ENCODE measurements at regions not wholly inside any gene's neighbourhood (a gene's known extent, or its start where the extent isn't known, plus 50 kb on each side); places are given as distances from the start of the nearest gene placed in this dataset.

DNA sequence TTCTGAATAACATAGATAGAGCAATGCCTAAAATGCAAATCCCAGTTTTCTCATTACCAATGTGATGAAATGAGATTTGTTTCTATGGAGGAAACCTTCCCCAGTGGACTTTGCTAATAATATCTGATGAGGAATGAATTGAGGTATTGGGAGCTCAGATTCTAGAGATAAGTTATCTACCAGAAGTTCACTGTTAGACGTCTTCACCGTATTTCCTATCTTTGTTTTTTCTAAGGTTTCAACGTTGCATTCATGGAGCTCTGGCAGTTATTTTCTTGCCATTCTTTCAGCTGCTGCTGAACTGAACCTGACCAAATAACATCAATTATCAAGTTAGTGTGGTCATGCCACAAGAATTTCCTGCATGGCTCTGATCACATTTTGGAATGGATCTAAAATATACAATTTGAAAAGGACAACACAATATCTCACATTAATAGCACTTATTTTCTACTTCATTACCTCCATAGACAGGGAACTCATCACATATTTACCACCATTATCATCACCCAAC lies 511.8 kb upstream of the LCORL start:
- FAIRE-seq (no peak), DNase-seq (ENCODE audit: low spot score) (no peak)

DNA sequence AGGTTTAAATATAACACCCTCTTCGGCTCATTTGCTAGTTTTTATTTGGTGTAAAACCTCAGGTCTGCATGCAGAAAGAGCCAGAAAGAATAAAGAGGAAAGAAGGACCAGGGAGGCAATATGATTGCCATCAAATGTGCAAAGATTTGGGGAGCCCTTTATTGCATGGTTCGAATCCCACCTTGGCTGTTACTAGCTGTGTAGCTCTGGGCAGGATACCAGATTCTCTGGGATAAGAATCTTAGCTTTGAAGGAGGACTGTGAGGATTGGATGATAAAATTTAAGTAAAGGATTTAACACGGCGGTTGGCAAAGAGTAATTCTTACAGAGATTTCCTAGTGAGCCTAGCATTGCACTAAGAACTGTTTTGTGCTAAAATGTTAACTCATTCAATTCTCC lies 510.2 kb upstream of the LCORL start:
- DNase-seq (ENCODE audit: low spot score) (no peak), FAIRE-seq (no peak)

DNA sequence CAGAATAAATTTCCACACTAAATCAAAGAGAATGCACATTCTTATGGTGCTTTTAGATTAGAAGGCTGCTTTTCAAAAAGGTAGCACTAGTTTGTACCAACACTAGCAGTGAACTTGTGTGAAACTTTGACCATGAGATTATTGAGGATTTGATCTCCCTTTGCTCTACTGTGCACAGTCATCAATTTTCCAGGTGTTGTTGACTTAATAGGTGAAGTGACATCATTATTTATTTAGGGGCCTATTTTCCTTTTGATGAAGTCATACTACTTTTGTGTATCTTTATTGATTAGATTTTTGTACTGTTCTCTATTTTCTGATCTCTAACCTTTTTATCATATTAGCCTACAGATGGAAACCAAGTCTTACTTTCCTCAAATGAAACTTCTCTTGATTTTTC lies 507.9 kb upstream of the LCORL start:
- FAIRE-seq (no peak), DNase-seq (ENCODE audit: low spot score) (no peak)

DNA sequence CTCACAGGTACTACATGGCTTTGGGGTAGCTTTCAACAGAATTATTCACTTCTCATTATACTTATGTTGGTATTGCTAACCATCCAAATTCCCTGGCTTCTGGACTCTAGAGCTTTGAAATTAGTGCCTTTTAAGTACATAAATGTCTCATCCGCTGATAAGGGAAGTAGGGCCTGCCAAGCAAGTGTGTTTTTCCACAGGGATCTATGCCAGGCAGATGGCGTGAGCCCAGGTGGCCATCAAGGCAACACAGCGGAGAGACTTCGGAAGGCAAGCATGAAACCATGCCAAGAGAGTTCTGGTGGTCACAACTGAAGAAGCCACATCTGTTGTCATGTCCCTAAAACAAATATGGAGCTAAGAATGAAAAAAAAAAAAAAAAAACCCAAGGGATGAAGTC lies 503.1 kb upstream of the LCORL start:
- no peak for FAIRE-seq
- no peak for DNase-seq (ENCODE audit: low spot score)

DNA sequence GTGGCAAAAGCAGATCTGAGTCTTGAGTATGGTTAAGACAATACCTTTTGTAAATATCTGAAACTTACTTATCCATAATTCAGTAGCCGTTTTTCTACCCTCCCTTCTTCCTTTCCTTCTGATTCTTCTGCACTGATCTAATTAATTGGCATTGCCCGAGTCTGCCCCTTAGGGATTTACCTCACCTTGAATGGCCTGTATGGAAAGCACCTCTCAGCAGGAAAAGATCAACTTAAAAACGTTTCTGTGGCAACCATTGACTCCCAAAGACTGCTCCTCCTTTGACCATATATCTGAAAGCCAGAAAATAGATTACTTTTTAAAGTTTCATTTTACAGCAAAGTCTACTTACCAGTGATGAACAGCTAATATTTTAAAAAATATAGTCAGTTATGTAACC lies 496.5 kb upstream of the LCORL start:
- FAIRE-seq (no peak), DNase-seq (ENCODE audit: low spot score) (no peak)

DNA sequence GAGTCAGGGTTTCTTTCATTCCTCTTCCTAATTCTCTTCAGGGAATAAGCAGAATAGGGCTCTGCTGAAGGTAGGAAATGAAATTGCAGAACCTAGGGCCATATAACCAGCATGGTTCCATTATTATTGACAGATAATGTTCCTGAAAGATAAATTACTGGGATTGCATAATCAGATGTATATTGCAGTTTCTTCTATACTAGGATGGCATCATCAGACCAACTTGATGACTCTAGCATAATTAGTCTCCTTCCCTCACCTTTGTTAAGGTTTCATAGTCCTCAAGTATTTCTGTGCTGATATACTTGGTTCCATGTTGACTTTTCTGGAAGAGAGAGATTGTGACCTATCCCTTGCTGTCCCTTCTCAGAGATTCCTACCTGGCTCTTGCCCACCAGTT lies 492.3 kb upstream of the LCORL start:
- FAIRE-seq, result no peak

DNA sequence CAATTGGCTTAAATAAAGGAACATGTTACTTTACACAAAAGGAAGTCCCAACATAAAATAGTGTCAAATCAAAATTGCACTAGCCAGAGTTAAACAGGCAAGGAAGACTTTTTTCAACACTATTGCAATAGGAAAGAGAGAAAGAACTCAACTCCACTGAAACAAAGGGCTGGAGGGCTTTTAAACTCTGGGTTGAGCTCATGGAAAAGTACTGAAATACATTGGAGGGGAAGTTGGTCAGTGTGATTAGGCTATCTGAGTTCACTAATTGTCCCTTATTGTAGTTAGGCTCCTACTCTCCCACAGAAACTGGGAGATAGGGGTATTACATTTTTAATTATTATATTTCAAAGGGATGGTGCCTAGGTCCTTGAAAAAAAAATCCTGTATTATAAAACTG lies 491.2 kb upstream of the LCORL start:
- DNase-seq (ENCODE audit: low spot score) (no peak), FAIRE-seq (no peak)

More for the DNA sequence above, 492.3 kb upstream of the LCORL start:
- no peak for DNase-seq (ENCODE audit: low spot score)

DNA sequence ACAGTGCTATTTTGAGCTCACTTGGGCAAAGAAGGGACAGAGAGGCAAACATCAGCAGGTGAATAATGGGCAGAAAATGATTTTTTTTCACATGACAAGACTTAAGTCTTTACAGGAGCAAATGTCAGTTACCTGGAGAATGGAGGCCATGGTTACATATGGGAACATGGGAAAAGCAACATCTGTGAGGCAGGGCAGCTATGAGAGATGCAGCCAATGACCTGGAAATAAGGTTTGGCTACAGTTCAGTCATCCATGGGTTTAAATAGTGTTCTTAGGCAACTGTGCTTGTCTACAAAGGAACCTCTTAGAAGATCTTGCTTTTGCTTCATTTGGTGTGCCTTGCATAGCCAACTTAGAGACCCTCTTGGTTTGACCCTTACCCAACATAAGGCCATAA lies 490.2 kb upstream of the LCORL start:
- FAIRE-seq, result no peak
- DNase-seq (ENCODE audit: low spot score), result no peak

DNA sequence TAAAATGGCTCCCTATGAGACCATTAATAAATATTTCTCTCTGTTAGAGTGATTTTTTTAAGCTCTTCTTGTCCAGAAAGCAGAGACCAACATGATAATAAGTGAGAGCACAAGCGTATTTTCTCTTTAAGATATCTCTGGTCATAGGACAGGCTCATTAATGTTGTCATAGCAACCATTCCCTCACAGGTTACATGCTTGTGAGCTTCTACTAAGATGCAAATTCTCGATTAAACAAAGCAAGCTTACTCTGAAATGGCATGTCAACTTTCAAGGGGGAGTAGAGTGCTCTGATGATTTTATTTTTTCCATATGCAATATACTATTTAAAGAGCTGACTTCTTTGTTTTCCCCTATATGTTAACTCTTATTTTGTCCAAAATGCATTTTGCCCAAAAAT lies 487.2 kb upstream of the LCORL start:
- DNase-seq (ENCODE audit: low spot score) (no peak), FAIRE-seq (no peak)

DNA sequence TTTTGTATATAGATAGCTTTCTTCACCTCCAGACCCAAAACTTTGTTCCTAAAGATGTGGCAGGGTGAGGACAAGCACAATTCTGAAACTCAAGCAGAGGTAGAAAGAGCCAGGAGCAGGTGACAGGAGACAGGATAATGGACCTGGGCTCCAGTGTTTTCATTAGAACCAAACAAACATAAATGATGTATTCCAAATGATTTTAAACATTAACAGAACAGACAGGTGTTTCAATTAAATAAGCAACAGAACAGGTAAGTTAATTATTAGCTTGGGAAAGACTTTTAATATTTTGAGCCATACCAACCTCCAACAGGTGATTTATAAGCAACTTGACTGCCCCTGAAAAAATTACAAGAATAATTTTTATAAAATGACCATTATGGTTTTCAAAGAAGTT lies 459.4 kb upstream of the LCORL start:
- FAIRE-seq (no peak), DNase-seq (ENCODE audit: low spot score) (no peak)

DNA sequence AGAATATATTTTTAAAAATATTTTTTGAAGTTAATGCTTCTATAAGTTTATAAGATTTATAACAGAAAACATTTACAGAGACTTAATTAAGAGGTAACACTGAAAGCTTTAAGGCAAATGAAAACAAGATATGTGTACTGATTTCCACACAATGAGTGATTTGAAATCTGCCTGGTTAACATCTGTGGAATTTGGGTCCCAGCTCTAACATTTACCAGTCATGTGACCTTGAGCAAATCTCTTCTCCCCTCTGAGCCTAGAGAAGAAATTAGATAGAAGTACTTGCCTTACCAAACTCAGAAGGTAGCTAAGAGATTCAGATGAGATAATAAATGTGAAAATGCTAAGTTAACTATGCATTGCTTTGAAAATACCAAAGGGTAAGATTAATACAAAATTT lies 458.8 kb upstream of the LCORL start:
- FAIRE-seq, result no peak

DNA sequence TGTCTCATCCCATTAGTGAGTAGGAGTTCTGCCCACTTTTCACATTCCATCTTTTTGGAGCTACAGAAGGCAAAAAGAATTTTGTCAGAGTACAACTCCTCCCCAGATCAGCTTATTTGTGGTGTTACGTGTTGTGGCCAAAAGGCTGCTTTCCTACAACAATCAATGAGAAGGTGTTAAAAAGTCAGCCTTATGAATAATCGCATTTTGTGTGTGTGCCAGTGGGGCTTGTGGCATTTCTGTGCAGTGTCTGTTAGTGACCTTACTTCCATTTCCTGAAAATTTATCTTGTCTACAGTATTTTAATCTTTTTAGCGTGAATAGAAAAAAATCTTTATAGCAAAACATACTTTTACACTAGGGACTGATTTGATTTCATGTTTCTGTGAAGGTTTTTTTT lies 458.3 kb upstream of the LCORL start:
- no peak for FAIRE-seq
- no peak for DNase-seq (ENCODE audit: low spot score)

More for the DNA sequence above, 458.8 kb upstream of the LCORL start:
- DNase-seq (ENCODE audit: low spot score), result no peak

DNA sequence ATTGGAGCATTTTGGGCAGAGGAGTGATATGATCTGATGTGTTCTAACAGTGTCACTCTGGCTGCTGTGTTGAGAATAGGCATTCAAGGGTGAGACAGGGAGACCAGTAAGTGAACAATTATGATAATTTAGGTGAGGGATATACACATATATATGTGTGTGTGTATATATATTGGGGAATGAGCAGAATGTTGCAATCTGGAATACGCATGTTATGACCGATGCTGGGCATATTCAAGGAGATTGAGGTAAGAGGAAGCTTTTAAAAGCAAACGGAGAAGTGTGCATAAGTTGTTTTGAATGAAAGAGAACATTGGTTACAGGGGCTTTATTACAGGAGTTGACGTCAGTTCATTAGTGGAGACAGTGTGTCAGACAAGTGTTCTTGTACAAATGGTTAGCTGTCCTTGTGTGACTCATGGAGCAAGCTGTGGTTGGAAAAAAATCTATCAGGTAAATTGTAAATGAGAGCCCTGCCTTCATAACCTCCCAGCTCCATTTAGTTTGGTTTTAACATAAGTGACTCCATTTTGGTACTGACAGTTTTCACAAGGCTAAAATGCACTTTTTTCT lies 442.5 kb upstream of the LCORL start:
- DNase-seq (ENCODE audit: low spot score) (no peak), FAIRE-seq (no peak)

DNA sequence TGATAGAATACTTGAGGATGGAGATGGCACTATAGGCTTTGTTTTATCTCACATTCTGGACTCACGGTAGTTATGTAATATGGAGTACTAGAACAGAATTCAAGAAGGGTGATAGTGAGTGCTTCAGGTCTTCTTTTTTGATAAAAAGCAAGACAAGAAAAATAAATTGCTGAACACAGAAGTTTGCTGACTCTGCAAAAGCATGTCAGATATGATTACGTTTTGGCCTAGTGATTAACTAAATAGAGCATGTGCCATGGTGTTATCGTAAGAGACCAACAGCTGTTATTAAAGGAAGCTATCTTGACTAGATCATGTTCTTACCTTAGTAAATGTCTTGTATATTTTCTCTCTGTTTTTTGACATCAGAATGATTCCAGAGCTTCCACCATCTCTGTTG lies 436.9 kb upstream of the LCORL start:
- no peak for FAIRE-seq
- no peak for DNase-seq (ENCODE audit: low spot score)

DNA sequence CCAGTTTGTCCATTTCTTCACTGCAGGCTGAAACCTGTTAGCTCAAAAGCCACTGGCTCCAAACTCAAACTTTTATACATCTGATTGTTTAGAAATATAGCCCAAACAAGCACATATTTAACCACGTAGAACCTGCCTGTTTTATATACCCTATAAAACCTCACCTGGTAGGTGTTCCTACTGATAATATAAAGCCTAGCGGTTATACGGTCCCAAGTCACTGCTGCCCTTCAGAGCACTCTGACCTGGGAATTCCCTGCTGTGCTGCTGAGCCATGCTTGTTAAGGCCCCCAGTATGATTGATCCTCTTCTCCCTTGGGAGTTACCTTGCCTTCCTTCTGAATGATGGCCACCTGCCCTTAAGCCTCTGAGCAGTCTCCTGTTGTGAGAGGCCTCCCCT lies 432.8 kb upstream of the LCORL start:
- no peak for FAIRE-seq
- no peak for DNase-seq (ENCODE audit: low spot score)

DNA sequence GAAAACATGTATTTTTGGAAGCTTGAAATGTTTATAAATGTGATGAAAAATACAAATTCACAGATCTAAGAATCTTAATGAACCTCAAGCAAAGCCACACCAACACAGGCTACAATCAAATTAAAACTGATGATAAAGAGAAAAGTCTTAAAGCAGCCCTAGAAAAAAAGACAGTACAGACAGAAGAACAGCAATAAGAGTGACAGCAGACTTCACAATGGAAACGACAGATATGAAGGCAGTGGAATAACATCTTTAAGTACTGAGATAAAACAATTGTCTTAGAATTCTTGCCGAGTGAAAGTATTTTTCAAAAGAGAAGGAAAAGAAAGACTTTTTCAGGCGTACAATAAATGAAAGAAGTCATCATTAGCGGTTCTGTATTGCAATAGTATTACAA lies 423.6 kb upstream of the LCORL start:
- DNase-seq (ENCODE audit: low spot score), result no peak
- FAIRE-seq, result no peak

DNA sequence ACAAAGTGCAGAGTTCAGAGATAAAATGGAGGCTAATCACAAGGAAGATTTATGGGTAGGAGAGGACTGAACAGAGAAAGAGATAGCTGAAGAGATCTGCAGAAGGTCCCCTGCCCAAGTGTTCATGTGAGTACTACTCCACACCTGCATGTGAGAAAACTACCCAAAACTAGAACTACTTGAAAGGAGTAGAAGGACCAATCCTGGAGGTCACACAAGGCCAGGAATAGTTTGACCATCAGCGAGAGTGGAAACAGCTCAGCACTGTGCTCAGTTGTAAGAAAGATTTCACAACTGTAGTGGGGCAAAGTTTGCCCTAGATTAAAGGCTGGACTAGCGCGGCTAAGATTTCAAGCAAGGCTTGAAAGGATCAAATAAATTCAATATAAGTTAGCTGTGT lies 422.7 kb upstream of the LCORL start:
- FAIRE-seq, result no peak

DNA sequence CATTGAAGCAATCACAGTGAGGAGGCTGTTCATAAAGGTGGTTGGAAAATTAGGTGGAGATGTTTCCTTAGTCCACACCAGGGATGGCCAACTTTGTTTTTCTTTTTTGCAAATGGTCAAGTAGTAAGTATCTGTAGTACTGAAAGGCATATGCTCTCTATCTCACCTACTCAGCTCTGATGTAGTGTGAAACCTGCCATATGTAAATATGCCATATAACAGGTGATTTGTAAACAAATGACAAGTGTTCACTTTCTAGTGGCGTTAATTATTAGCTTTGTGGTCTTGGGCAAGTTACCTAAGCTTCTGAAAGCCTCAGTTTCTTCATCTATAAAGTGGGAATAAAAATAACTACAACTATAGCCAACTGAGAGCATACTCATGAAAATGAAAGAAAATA lies 421.4 kb upstream of the LCORL start:
- DNase-seq (ENCODE audit: low spot score) (no peak), FAIRE-seq (no peak)

More for the DNA sequence above, 422.7 kb upstream of the LCORL start:
- no peak for DNase-seq (ENCODE audit: low spot score)

DNA sequence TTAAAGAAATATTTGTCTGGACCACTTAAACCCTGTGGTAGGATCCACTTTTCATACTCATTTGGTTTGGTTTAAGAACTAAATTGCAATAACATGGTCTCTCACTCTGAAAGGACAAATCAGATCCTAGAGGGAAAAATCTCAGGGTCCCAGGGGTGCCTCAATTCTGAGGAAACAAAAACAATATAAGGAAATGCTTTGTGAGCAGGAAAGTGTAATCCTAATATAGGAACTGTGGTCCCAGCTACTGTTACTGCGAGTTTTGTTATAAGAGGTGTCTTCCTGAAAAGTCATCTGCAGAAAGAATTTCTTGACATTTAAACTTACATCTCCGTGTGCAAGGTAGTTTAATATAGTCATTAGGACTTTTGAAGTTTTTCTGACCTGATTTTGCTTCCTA lies 420.1 kb upstream of the LCORL start:
- DNase-seq (ENCODE audit: low spot score) (no peak), FAIRE-seq (no peak)

DNA sequence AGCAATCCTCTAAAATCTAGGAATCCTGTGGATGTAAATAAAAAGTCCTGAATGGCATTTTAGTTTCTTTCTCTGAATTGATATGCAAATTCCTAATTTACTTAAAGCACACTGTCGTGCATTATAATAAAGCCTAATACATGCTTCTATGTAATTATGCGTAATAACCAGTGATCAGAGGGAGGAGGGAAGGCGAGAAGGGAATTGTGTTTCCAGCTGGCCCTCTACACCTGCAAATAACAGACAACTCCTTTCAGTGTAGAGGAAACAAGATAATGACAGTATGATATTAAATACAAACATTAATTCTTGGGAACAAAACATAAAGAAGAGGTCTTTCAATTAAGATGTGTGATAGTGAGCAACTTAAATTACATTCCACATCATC lies 419.6 kb upstream of the LCORL start:
- DNase-seq (ENCODE audit: low spot score) (no peak), FAIRE-seq (no peak)

DNA sequence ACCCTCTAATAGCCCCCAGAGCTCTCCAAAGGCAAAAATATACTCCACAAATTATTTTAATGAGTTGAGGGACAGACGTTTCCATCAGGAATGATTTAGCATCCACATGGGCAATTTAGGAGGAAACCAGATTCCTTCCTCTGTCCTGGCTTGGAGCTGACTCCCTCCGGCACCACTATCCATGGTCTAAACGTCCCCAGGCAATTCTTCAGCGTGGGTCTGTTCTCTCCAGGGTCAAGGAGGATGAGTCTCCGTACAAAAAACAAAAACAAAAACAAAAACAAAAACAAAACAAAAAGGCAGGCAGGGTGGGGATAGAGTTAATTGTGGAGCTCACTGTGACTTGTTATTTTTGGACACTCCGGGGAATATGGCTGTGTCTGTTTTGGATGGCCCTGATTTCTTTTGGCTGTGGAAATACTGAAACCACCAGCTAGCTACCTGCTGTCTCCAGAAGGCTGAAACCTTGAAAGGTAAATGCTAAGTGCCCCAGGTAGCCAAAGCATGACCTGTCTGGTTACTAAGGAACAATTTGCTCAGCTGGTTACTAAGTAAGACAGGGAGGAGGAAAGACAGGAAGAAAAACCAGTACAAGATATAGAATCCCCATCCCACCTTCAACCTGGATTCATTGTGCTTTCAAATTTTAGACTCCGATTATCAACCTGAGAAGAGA lies 419.1 kb upstream of the LCORL start:
- DNase-seq (ENCODE audit: low spot score), result no peak
- no peak for FAIRE-seq

DNA sequence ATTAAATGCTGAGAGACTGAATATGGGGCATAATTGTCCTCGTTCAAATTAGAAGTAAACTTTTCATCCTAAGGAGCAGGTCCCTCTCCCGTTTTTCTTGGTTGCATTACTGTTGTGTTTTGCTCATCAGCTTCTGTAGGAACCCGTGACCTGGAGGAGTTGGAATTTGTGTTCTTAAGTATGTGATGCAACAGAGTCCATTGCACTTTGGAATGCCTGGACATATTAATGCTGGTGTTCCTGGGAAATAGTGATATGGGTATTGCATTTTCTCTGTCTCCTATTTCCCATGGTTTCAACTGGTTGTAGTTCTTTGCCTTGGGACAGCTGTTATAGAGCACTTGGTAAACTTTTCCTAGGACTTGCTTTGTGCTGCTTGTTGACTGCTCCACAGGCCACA lies 417.8 kb upstream of the LCORL start:
- DNase-seq (ENCODE audit: low spot score) (no peak), FAIRE-seq (no peak)

DNA sequence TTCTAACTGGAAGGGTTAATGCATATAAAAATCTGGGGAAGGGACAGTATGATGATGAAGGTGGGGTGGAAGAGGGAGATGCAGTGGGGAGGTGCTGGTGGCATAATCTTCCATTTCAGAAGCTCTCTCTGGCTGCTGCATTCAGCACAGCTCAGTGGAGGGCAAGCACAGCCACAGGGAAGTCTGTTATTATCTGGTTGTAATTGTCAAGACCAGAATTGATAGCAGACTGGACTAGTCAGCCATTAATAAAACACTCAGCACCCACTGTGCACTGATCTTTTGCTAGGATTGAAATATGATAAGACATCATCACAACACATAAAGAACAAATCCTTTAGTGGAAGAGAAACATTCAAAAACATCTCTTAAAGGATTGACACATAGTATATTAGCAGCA lies 414.2 kb upstream of the LCORL start:
- DNase-seq (ENCODE audit: low spot score), result no peak
- no peak for FAIRE-seq

DNA sequence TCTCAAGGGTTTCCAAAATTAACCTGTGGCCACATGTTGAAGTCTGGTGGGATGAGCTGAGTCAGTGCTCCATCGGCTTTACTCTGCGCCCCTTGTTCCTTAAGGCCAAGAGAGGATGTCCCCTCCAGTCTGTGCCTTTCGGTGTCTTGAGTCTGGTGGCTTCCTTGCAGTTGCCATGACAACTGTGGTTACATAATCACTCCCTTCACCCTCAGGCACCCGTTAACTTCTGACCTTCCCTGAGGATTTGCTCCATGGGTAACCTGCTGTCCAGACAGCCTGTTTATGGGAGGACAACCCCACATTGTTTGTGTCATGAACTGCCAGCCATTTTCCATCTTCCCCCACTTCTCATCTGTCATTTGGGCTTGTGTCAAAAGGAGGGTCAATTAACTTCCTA lies 401.1 kb upstream of the LCORL start:
- DNase-seq (ENCODE audit: low spot score) (no peak), FAIRE-seq (no peak)

All from RCC 7860 (cell line).